Upper lobe of right lung (tissue), 1 donor: ENCODE measurements at regions not wholly inside any gene's neighbourhood (a gene's known extent, or its start where the extent isn't known, plus 50 kb on each side); places are given as distances from the start of the nearest gene placed in this dataset.

Source experiments
- ATAC-seq: fragments of 200-7000 bp; cut with Tn5 transposase; one replicate; pipeline ENCODE4 v1.9.1; 2020; ENCODE audit warnings: mild to moderate bottlenecking, moderate library complexity
- DNase-seq: peaks from one replicate; pipeline ENCODE4 v3.0.0-alpha.2; 2020
- H3K27ac ChIP-seq: fragments of 200-600 bp; one replicate; pipeline ENCODE4 v1.8.0; 2022
- H3K27me3 ChIP-seq: fragments of 200-600 bp; one replicate; pipeline ENCODE4 v1.8.0; 2022; ENCODE audit warnings: mild to moderate bottlenecking
- H3K36me3 ChIP-seq: fragments of 200-600 bp; one replicate; pipeline ENCODE4 v1.8.0; 2022
- H3K4me1 ChIP-seq: fragments of 200-600 bp; one replicate; pipeline ENCODE4 v1.8.0; 2022
- H3K4me3 ChIP-seq: fragments of 200-600 bp; one replicate; pipeline ENCODE4 v1.8.0; 2022; ENCODE audit warnings: mild to moderate bottlenecking
- H3K9me3 ChIP-seq: fragments of 200-600 bp; one replicate; pipeline ENCODE4 v1.8.0; 2022
- CTCF ChIP-seq: fragments of 200-600 bp; IDR thresholded peaks from one replicate; pipeline ENCODE4 v1.8.0; 2022; ENCODE audit warnings: antibody characterized with exemption
- intact Hi-C: fragments of 100-400 bp; cut with DNase I; formaldehyde crosslinking; loops from one replicate; pipeline ENCODE4 v1.11.0; 2022
- donor health status: DM: no; HTN: yes; CAD: no; lungs with severe emphysema.

GRCh38 chr11:86743223-86744118 lies 56.9 kb upstream of the PRSS23 start:
- Histone ChIP-seq H3K27me3 (no peaks in the 10 kb centered on the region), H3K27ac (peak overlapping the region; percentile 27), H3K9me3 (no peaks in the 10 kb centered on the region), H3K4me1 (peaks cover 22% of the 10 kb centered on the region), H3K4me3 (no peak overlapping the region), H3K36me3 (no peaks in the 10 kb centered on the region)
- intact Hi-C loops = no loop called here
- TF ChIP-seq CTCF = no peak
- DNase-seq = no peak
- peak; percentile 78 for ATAC-seq

GRCh38 chr11:86741839-86742805 lies 58.2 kb upstream of the PRSS23 start:
- H3K4me3 ChIP-seq = no peak overlapping the region
- no peaks in the 10 kb centered on the region for H3K36me3 ChIP-seq
- H3K9me3 ChIP-seq = no peaks in the 10 kb centered on the region
- DNase-seq (no peak), ATAC-seq (no peak)
- no peak for TF ChIP-seq CTCF
- H3K4me1 ChIP-seq = peaks cover 22% of the 10 kb centered on the region
- intact Hi-C loops = no loop called here
- peak overlapping the region; percentile 80 for H3K27ac ChIP-seq
- no peaks in the 10 kb centered on the region for H3K27me3 ChIP-seq

- H3K27me3 ChIP-seq = no peaks in the 10 kb centered on the region
- intact Hi-C loops = no loop called here
- DNase-seq (no peak), ATAC-seq (no peak)
- H3K4me1 ChIP-seq = peaks cover 22% of the 10 kb centered on the region
- H3K9me3 ChIP-seq = no peaks in the 10 kb centered on the region
- no peak overlapping the region for H3K4me3 ChIP-seq
- no peaks in the 10 kb centered on the region for H3K36me3 ChIP-seq
- TF ChIP-seq CTCF = no peak
- peak overlapping the region; percentile 80 for H3K27ac ChIP-seq
Measured at GRCh38 chr11:86741484-86741835, 58.9 kb upstream of the PRSS23 start.

- Histone ChIP-seq H3K4me3 (no peak overlapping the region), H3K36me3 (no peaks in the 10 kb centered on the region), H3K4me1 (peaks cover 22% of the 10 kb centered on the region), H3K9me3 (no peaks in the 10 kb centered on the region), H3K27me3 (no peaks in the 10 kb centered on the region), H3K27ac (peak overlapping the region; percentile 80)
- intact Hi-C loops = no loop called here
- ATAC-seq (peak; percentile 74), DNase-seq (no peak)
- no peak for TF ChIP-seq CTCF
Measured at GRCh38 chr11:86740628-86741483, 59.5 kb upstream of the PRSS23 start.

GRCh38 chr11:86738568-86738967 lies 61.8 kb upstream of the PRSS23 start:
- no peak for TF ChIP-seq CTCF
- H3K36me3 ChIP-seq = no peaks in the 10 kb centered on the region
- peaks cover 22% of the 10 kb centered on the region for H3K4me1 ChIP-seq
- H3K27ac ChIP-seq = no peak overlapping the region
- H3K4me3 ChIP-seq = no peak overlapping the region
- ATAC-seq = no peak
- H3K27me3 ChIP-seq = no peaks in the 10 kb centered on the region
- intact Hi-C loops = no loop called here
- H3K9me3 ChIP-seq = no peaks in the 10 kb centered on the region
- no peak for DNase-seq
